IMR-90 (cell line): ENCODE measurements at regions not wholly inside any gene's neighbourhood (a gene's known extent, or its start where the extent isn't known, plus 50 kb on each side); places are given as distances from the start of the nearest gene placed in this dataset.

Experiments used
- ATAC-seq: fragments of 200-7000 bp; cut with Tn5 transposase; 2 replicates; pipeline ENCODE4 v1.9.1; 2020; ENCODE audit warnings: low read depth, mild to moderate bottlenecking, moderate library complexity
- BruUV-seq: library from RNA; stranded (reverse); fragments of 400-500 nt; replicated peaks from 2 replicates; lab custom pipeline; 2021; lab: Mats Ljungman, UMichigan
- CTCF ChIA-PET: fragments of 300-600 bp; formaldehyde crosslinking; extraction: SDS; loops from one replicate; lab custom pipeline; 2021; ENCODE audit warnings: antibody characterized with exemption; lab: Yijun Ruan, JAX
- POLR2A ChIA-PET: fragments of 300-600 bp; sonication (Branson Sonifier 250); formaldehyde crosslinking; loops from one replicate; lab custom pipeline; 2022; ENCODE audit warnings: antibody characterized with exemption; ENCODE audit not compliant: unreplicated experiment; lab: Charles Lee
- DNase-seq: peaks from one replicate; pipeline ENCODE4 v3.0.0; 2013
- H2AFZ ChIP-seq: replicated peaks from 2 replicates; pipeline ENCODE3; 2013; ENCODE audit warnings: low read length, mild to moderate bottlenecking; ENCODE audit not compliant: poor library complexity
- H2AK5ac ChIP-seq: 2 replicates; pipeline ENCODE4 v1.6.1; 2013; ENCODE audit warnings: low read depth, low read length, inconsistent platforms
- H2AK9ac ChIP-seq: replicated peaks from 2 replicates; pipeline ENCODE3; 2013; ENCODE audit warnings: mild to moderate bottlenecking, low read depth, low read length, moderate library complexity; ENCODE audit not compliant: poor library complexity
- H2BK120ac ChIP-seq: 2 replicates; pipeline ENCODE4 v1.6.1; 2013; ENCODE audit warnings: low read depth, low read length, inconsistent platforms
- H2BK15ac ChIP-seq: 3 replicates; pipeline ENCODE4 v1.6.1; 2013; ENCODE audit warnings: low read depth, low read length, inconsistent platforms
- H2BK20ac ChIP-seq: 2 replicates; pipeline ENCODE4 v1.6.1; 2013; ENCODE audit warnings: low read depth, mild to moderate bottlenecking, inconsistent platforms, low read length, moderate library complexity
- H2BK5ac ChIP-seq: 2 replicates; pipeline ENCODE4 v1.6.1; 2013; ENCODE audit warnings: mild to moderate bottlenecking, low read depth, low read length, inconsistent platforms; ENCODE audit not compliant: poor library complexity, severe bottlenecking
- H3K14ac ChIP-seq: replicated peaks from 2 replicates; pipeline ENCODE4 v1.6.1; 2013; ENCODE audit warnings: low read depth, low read length, inconsistent platforms
- H3K18ac ChIP-seq: 2 replicates; pipeline ENCODE4 v1.6.1; 2013; ENCODE audit warnings: low read depth, low read length, control low read depth
- H3K23ac ChIP-seq: 2 replicates; pipeline ENCODE4 v1.6.1; 2013; ENCODE audit warnings: low read depth, low read length, inconsistent platforms
- H3K27ac ChIP-seq: 2 replicates; pipeline ENCODE4 v1.5.1; 2013; ENCODE audit warnings: mild to moderate bottlenecking, control low read depth, low read length; ENCODE audit not compliant: insufficient read depth
- H3K27me3 ChIP-seq: 2 replicates; pipeline ENCODE4 v1.6.1; 2013; ENCODE audit warnings: low read length; ENCODE audit not compliant: control insufficient read depth, insufficient read depth
- H3K36me3 ChIP-seq: 2 replicates; pipeline ENCODE4 v1.6.1; 2013; ENCODE audit warnings: low read length, mixed read lengths; ENCODE audit not compliant: control insufficient read depth, insufficient read depth
- H3K4ac ChIP-seq: 2 replicates; pipeline ENCODE4 v1.6.1; 2013; ENCODE audit warnings: low read depth, low read length, inconsistent platforms
- H3K4me1 ChIP-seq: 2 replicates; pipeline ENCODE4 v1.6.1; 2013; ENCODE audit warnings: low read length, mixed read lengths; ENCODE audit not compliant: control insufficient read depth, insufficient read depth
- H3K4me2 ChIP-seq: 2 replicates; pipeline ENCODE4 v1.6.1; 2013; ENCODE audit warnings: low read depth, mild to moderate bottlenecking, control low read depth, low read length, moderate library complexity
- H3K4me3 ChIP-seq: 2 replicates; pipeline ENCODE4 v1.5.1; 2013; ENCODE audit warnings: low read depth, mild to moderate bottlenecking, control low read depth, low read length, moderate library complexity; ENCODE audit not compliant: insufficient read depth
- H3K56ac ChIP-seq: 2 replicates; pipeline ENCODE4 v1.6.1; 2013; ENCODE audit warnings: low read length, inconsistent platforms; ENCODE audit not compliant: insufficient read depth; ENCODE audit errors: extremely low read depth
- H3K79me1 ChIP-seq, 2 experiments: 2 replicates each; pipeline ENCODE4 v1.6.1; 2013; ENCODE audit warnings: low read length in 2 of 2, inconsistent platforms in 1 of 2, low read depth in 1 of 2
- H3K9ac ChIP-seq: 2 replicates; pipeline ENCODE4 v1.6.1; 2013; ENCODE audit warnings: low read depth, low read length, control low read depth
- H3K9me1 ChIP-seq: 2 replicates; pipeline ENCODE4 v1.6.1; 2013; ENCODE audit warnings: low read length, inconsistent platforms; ENCODE audit not compliant: insufficient read depth
- H3K9me3 ChIP-seq: 2 replicates; pipeline ENCODE4 v1.6.1; 2013; ENCODE audit warnings: low read length; ENCODE audit not compliant: control insufficient read depth, insufficient read depth
- H4K20me1 ChIP-seq: 2 replicates; pipeline ENCODE4 v1.6.1; 2013; ENCODE audit warnings: low read length, inconsistent platforms; ENCODE audit not compliant: insufficient read depth
- H4K5ac ChIP-seq: 2 replicates; pipeline ENCODE4 v1.6.1; 2013; ENCODE audit warnings: mild to moderate bottlenecking, low read depth, low read length, control low read depth
- H4K8ac ChIP-seq, 2 experiments: 2 replicates each; pipeline ENCODE4 v1.6.1; 2013; ENCODE audit warnings: low read depth in 2 of 2, low read length in 2 of 2, control low read depth in 1 of 2, inconsistent platforms in 1 of 2
- H4K91ac ChIP-seq: 2 replicates; pipeline ENCODE4 v1.6.1; 2013; ENCODE audit warnings: low read depth, low read length, inconsistent platforms; ENCODE audit not compliant: insufficient read depth
- CEBPB ChIP-seq: IDR thresholded peaks from 2 replicates; pipeline ENCODE4 v1.6.1; 2012; ENCODE audit warnings: low read depth, low read length, improper control_type of control experiment
- CHD1 ChIP-seq: IDR thresholded peaks from 2 replicates; pipeline ENCODE4 v1.6.1; 2012; ENCODE audit warnings: low read depth, low read length, improper control_type of control experiment
- CTCF ChIP-seq: conservative IDR thresholded peaks from 2 replicates; pipeline ENCODE4 v1.5.1; 2012; ENCODE audit warnings: mild to moderate bottlenecking, low read depth, low read length, improper control_type of control experiment
- ELK1 ChIP-seq: fragments of 150-350 bp; IDR thresholded peaks from 2 replicates; pipeline ENCODE4 v1.6.1; 2016; ENCODE audit warnings: low read depth, mild to moderate bottlenecking, low read length, moderate library complexity, borderline replicate concordance
- FOS ChIP-seq: fragments of 150-350 bp; IDR thresholded peaks from 2 replicates; pipeline ENCODE4 v1.6.1; 2016; ENCODE audit warnings: low read depth, low read length
- MAFK ChIP-seq: IDR thresholded peaks from 2 replicates; pipeline ENCODE4 v1.6.1; 2012; ENCODE audit warnings: low read depth, low read length, improper control_type of control experiment
- MAZ ChIP-seq: IDR thresholded peaks from 2 replicates; pipeline ENCODE4 v1.6.1; 2012; ENCODE audit warnings: low read depth, mild to moderate bottlenecking, low read length, improper control_type of control experiment, moderate library complexity, borderline replicate concordance
- POLR2A ChIP-seq: IDR thresholded peaks from 2 replicates; pipeline ENCODE4 v1.6.1; 2012; ENCODE audit warnings: mild to moderate bottlenecking, low read depth, low read length
- RAD21 ChIP-seq: IDR thresholded peaks from 2 replicates; pipeline ENCODE4 v1.6.1; 2012; ENCODE audit warnings: low read length, improper control_type of control experiment
- RCOR1 ChIP-seq: IDR thresholded peaks from 2 replicates; pipeline ENCODE4 v1.6.1; 2012; ENCODE audit warnings: mild to moderate bottlenecking, low read length, improper control_type of control experiment; ENCODE audit not compliant: insufficient replicate concordance
- RFX5 ChIP-seq: IDR thresholded peaks from 2 replicates; pipeline ENCODE4 v1.8.0; 2012; ENCODE audit warnings: low read depth, mild to moderate bottlenecking, low read length, moderate library complexity
- SMC3 ChIP-seq: fragments of 150-350 bp; IDR thresholded peaks from 2 replicates; pipeline ENCODE4 v1.6.1; 2016; ENCODE audit warnings: low read depth, mild to moderate bottlenecking, antibody characterized with exemption, low read length, moderate library complexity
- dilution Hi-C: fragments of 300-500 bp; cut with HindIII; formaldehyde crosslinking; loops from one replicate; pipeline ENCODE4 v1.14.3; 2018; ENCODE audit warnings: low sequenced_read_pairs; ENCODE audit not compliant: unreplicated experiment
- in situ Hi-C: fragments of 300-500 bp; cut with MboI; formaldehyde crosslinking; loops from 3 replicates; pipeline ENCODE4 v1.14.3; 2019; ENCODE audit warnings: low sequenced_read_pairs, inconsistent platforms, mixed read lengths
- intact Hi-C: fragments of 100-400 bp; cut with micrococcal nuclease; formaldehyde crosslinking; loops from 2 replicates; pipeline ENCODE4 v1.10.0; 2022

- Histone ChIP-seq H3K18ac (no peak overlapping the region), H3K27ac (no peak overlapping the region), H3K4ac (no peak overlapping the region), H3K27me3 (no peaks in the 10 kb centered on the region), H2AK5ac (no peak overlapping the region), H3K9me1 (no peaks in the 10 kb centered on the region), H3K79me1 (no peaks in the 10 kb centered on the region), H3K36me3 (no peaks in the 10 kb centered on the region), H3K56ac (no peak overlapping the region; the same call in 1 of the 2 replicates), H3K14ac (no peak overlapping the region), H3K9me3 (no peaks in the 10 kb centered on the region), H4K5ac (no peak overlapping the region), H2BK20ac (no peak overlapping the region), H3K23ac (no peak overlapping the region), H2BK120ac (no peak overlapping the region), H4K20me1 (no peaks in the 10 kb centered on the region), H2AK9ac (no peak overlapping the region), H4K91ac (no peak overlapping the region), H2BK15ac (no peak overlapping the region), H3K4me1 (no peaks in the 10 kb centered on the region), H3K4me2 (no peak overlapping the region), H4K8ac (no peak overlapping the region), H2BK5ac (no peak overlapping the region), H3K9ac (no peak overlapping the region), H3K4me3 (no peak overlapping the region), H2AFZ (no peak overlapping the region)
- ChIA-PET POLR2A (no interaction called here), CTCF (interaction anchor here (0.6 kb wide), 1 partner anchor 514 kb away, joined by 5 read pairs; no protein-coding TSS in a partner anchor)
- in situ Hi-C loops (no loop called here), intact Hi-C loops (no loop called here), dilution Hi-C loops (no loop called here)
- DNase-seq = no peak
- TF ChIP-seq CEBPB (no peak), RCOR1 (no peak), RFX5 (no peak), POLR2A (no peak), SMC3 (no peak), MAZ (no peak), MAFK (no peak), FOS (no peak), RAD21 (no peak), CHD1 (no peak), CTCF (no peak), ELK1 (no peak)
- BruUV-seq = no TSS peak
- ATAC-seq = no peak
These were observed 67.3 kb upstream of the FANCL start for GRCh38 chr2:58308435-58308834.
